ENCODE measurements at regions not wholly inside any gene's neighbourhood (a gene's known extent, or its start where the extent isn't known, plus 50 kb on each side); places are given as distances from the start of the nearest gene placed in this dataset.

DNA sequence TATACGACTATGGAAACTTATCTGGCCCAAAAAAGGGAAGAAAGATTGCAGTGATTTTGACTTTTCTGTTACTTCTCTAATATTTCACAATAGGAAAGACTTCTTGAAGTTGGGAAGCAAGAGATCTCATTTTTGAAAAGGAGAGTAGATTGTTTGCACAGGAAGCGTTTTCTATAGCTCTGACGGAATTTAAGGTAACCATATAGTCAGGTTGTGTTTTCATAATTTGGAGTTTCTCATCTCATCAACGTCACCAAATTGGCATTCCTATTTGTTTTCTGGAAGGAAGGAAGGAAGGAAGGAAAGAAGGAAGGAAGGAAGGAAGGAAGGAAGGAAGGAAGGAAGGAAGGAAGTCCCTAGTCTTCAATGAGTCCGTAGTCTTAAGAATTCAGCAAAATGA, 732.0 kb downstream of the XPNPEP1 start:
- TF ChIP-seq CTCF (IDR thresholded peaks at IDR 0.05) = no peak
- no peak for TF ChIP-seq POLR2AphosphoS5 (IDR thresholded peaks at IDR 0.05)
- no peak for TF ChIP-seq EP300 (IDR thresholded peaks at IDR 0.05)
- TF ChIP-seq POLR2A (IDR thresholded peaks at IDR 0.05; ENCODE audit: low read depth) = no peak
